ENCODE measurements at regions not wholly inside any gene's neighbourhood (a gene's known extent, or its start where the extent isn't known, plus 50 kb on each side); places are given as distances from the start of the nearest gene placed in this dataset.

- no peaks in the 10 kb centered on the region for H3F3A ChIP-seq (ENCODE audit: low read depth)
- no peaks in the 10 kb centered on the region for H4K20me1 ChIP-seq (ENCODE audit: low read depth)
- H3K27me3 ChIP-seq: no peaks in the 10 kb centered on the region
- H3K9ac ChIP-seq: no peak overlapping the region
- Mint-ChIP-seq H3K4me1 (peaks cover 19% of the 10 kb centered on the region), H3K36me3 (no peaks in the 10 kb centered on the region), H3K9me3 (no peaks in the 10 kb centered on the region), H3K27ac (no peak overlapping the region), H3K4me3 (no peak overlapping the region), H3K27me3 (ENCODE audit: insufficient read depth, low read depth) (peaks cover 10% of the 10 kb centered on the region)
- DNase-seq (ENCODE audit: low spot score): no peak
- no peak overlapping the region for H3K27ac ChIP-seq
- H3K4me3 ChIP-seq: no peak overlapping the region
- H3K36me3 ChIP-seq: no peaks in the 10 kb centered on the region
- H2AFZ ChIP-seq (replicated peaks): no peak overlapping the region
- H3K9me3 ChIP-seq (ENCODE audit: low read depth): no peaks in the 10 kb centered on the region
- no peaks in the 10 kb centered on the region for H3K4me1 ChIP-seq
- H3K79me2 ChIP-seq (ENCODE audit: low read depth): no peaks in the 10 kb centered on the region
- no peak for TF ChIP-seq EZH2 (IDR thresholded peaks at IDR 0.05)
- TF ChIP-seq EZH2phosphoT487 (IDR thresholded peaks at IDR 0.05): no peak
- TF ChIP-seq CTCF (IDR thresholded peaks at IDR 0.05): no peak
- no peak overlapping the region for H3K4me2 ChIP-seq
These were observed 254.0 kb upstream of the SLC14A2 start for GRCh38 chr18:45361125-45361851.

- no peak for DNase-seq (ENCODE audit: low spot score)
- no peak overlapping the region for H2AFZ ChIP-seq (replicated peaks)
- H3K36me3 ChIP-seq: no peaks in the 10 kb centered on the region
- no peak overlapping the region for H3K4me3 Mint-ChIP-seq
- H3K27ac ChIP-seq: no peak overlapping the region
- no peaks in the 10 kb centered on the region for H3K79me2 ChIP-seq (ENCODE audit: low read depth)
- H3K9me3 Mint-ChIP-seq: no peaks in the 10 kb centered on the region
- H3K27ac Mint-ChIP-seq: peak overlapping the region; percentile 47
- no peaks in the 10 kb centered on the region for H3K9me3 ChIP-seq (ENCODE audit: low read depth)
- no peaks in the 10 kb centered on the region for H3K4me1 ChIP-seq
- peaks cover 19% of the 10 kb centered on the region for H3K4me1 Mint-ChIP-seq
- H3K9ac ChIP-seq: no peak overlapping the region
- H4K20me1 ChIP-seq (ENCODE audit: low read depth): no peaks in the 10 kb centered on the region
- H3K27me3 Mint-ChIP-seq (ENCODE audit: insufficient read depth, low read depth): peaks cover 10% of the 10 kb centered on the region
- H3F3A ChIP-seq (ENCODE audit: low read depth): no peaks in the 10 kb centered on the region
- TF ChIP-seq EZH2 (IDR thresholded peaks at IDR 0.05) (no peak), CTCF (IDR thresholded peaks at IDR 0.05) (no peak), EZH2phosphoT487 (IDR thresholded peaks at IDR 0.05) (no peak)
- H3K4me2 ChIP-seq: no peak overlapping the region
- H3K4me3 ChIP-seq: no peak overlapping the region
- no peaks in the 10 kb centered on the region for H3K27me3 ChIP-seq
- no peaks in the 10 kb centered on the region for H3K36me3 Mint-ChIP-seq
These were observed 252.1 kb upstream of the SLC14A2 start for GRCh38 chr18:45363196-45363595.

GRCh38 chr18:45365835-45366234 is 249.4 kb upstream of the SLC14A2 start:
- DNase-seq (ENCODE audit: low spot score): no peak
- H3K4me1 ChIP-seq: no peaks in the 10 kb centered on the region
- H3K4me2 ChIP-seq: no peak overlapping the region
- no peaks in the 10 kb centered on the region for H3K36me3 ChIP-seq
- H4K20me1 ChIP-seq (ENCODE audit: low read depth): no peaks in the 10 kb centered on the region
- no peak overlapping the region for H3K4me3 ChIP-seq
- no peaks in the 10 kb centered on the region for H3K36me3 Mint-ChIP-seq
- TF ChIP-seq CTCF (IDR thresholded peaks at IDR 0.05): no peak
- TF ChIP-seq EZH2 (IDR thresholded peaks at IDR 0.05): no peak
- TF ChIP-seq EZH2phosphoT487 (IDR thresholded peaks at IDR 0.05): no peak
- H3K4me3 Mint-ChIP-seq: no peak overlapping the region
- no peak overlapping the region for H3K27ac ChIP-seq
- no peak overlapping the region for H3K9ac ChIP-seq
- no peaks in the 10 kb centered on the region for H3K9me3 Mint-ChIP-seq
- no peaks in the 10 kb centered on the region for H3K27me3 ChIP-seq
- H3K9me3 ChIP-seq (ENCODE audit: low read depth): no peaks in the 10 kb centered on the region
- H2AFZ ChIP-seq (replicated peaks): no peak overlapping the region
- no peaks in the 10 kb centered on the region for H3F3A ChIP-seq (ENCODE audit: low read depth)
- no peak overlapping the region for H3K27ac Mint-ChIP-seq
- peaks cover 7% of the 10 kb centered on the region for H3K27me3 Mint-ChIP-seq (ENCODE audit: insufficient read depth, low read depth)
- H3K4me1 Mint-ChIP-seq: peaks cover 29% of the 10 kb centered on the region
- H3K79me2 ChIP-seq (ENCODE audit: low read depth): no peaks in the 10 kb centered on the region
